Stomach (tissue), 4 donors: ENCODE measurements at regions not wholly inside any gene's neighbourhood (a gene's known extent, or its start where the extent isn't known, plus 50 kb on each side); places are given as distances from the start of the nearest gene placed in this dataset.

Experiments
- CTCF ChIP-seq, 7 experiments: fragments of 450-650 bp in 4 of 7; fragments of 200-600 bp in 3 of 7; sonication (generic) in 3 of 7; IDR thresholded peaks; one replicate each; pipeline ENCODE4 v1.5.1; 2016 to 2019; ENCODE audit warnings: antibody characterized with exemption in 7 of 7, control low read depth in 2 of 7, mild to moderate bottlenecking in 1 of 7
- EP300 ChIP-seq: sonication (generic); formaldehyde crosslinking; IDR thresholded peaks from one replicate; pipeline ENCODE4 v1.6.1; 2017; ENCODE audit warnings: antibody characterized with exemption
- POLR2A ChIP-seq, 4 donors: fragments of 450-650 bp; IDR thresholded peaks; one replicate each; pipeline ENCODE4 v1.6.1; 2016; ENCODE audit warnings: antibody characterized with exemption in 4 of 4, control low read depth in 2 of 4, mild to moderate bottlenecking in 1 of 4, moderate library complexity in 1 of 4

GRCh38 chr9:38176251-38176650, 107.2 kb upstream of the SHB start:
- TF ChIP-seq POLR2A (IDR thresholded peaks at IDR 0.05), result no peak
- no peak for TF ChIP-seq CTCF (IDR thresholded peaks at IDR 0.05)
- no peak for TF ChIP-seq EP300
